ENCODE measurements at regions not wholly inside any gene's neighbourhood (a gene's known extent, or its start where the extent isn't known, plus 50 kb on each side); places are given as distances from the start of the nearest gene placed in this dataset.

- dilution Hi-C loops (cut with MboI; ENCODE audit: extremely low pct_ligation_motif_present, low sequenced_read_pairs), result no loop called here
- intact Hi-C loops (cut with micrococcal nuclease), result no loop called here
- no peaks in the 10 kb centered on the region for H3K9me1 ChIP-seq (replicated peaks; ENCODE audit: control insufficient read depth, extremely low read depth, insufficient read depth, low read length)
- H4K20me1 ChIP-seq (replicated peaks; ENCODE audit: control insufficient read depth, extremely low read depth, insufficient read depth, low read length), result no peaks in the 10 kb centered on the region
- H3K79me2 ChIP-seq (ENCODE audit: control insufficient read depth, insufficient read depth, low read length), result no peaks in the 10 kb centered on the region
- no peak for FAIRE-seq
- H3K36me3 ChIP-seq (ENCODE audit: control insufficient read depth in 2 of 2, extremely low read depth in 1 of 2, insufficient read depth in 2 of 2, low read length in 2 of 2), result no peaks in the 10 kb centered on the region
- no peak overlapping the region for H3K27ac ChIP-seq (ENCODE audit: insufficient read depth, low read depth, low read length)
- no TSS peak for BruUV-seq (replicated peaks)
- no peak overlapping the region for H3K4me3 ChIP-seq (replicated peaks in 1 of 3; ENCODE audit: insufficient read depth in 1 of 3, low read depth in 1 of 3, low read length in 3 of 3)
- no peak overlapping the region for H3K9ac ChIP-seq (replicated peaks; ENCODE audit: extremely low read depth, insufficient read depth, low read length)
- H3K27me3 ChIP-seq (ENCODE audit: control insufficient read depth in 2 of 2, insufficient read depth in 2 of 2, low read length in 2 of 2), result no peaks in the 10 kb centered on the region
- ChIA-PET CTCF (no interaction called here), POLR2A (no interaction called here)
- TF ChIP-seq POLR2AphosphoS5 (IDR thresholded peaks at IDR 0.05; ENCODE audit: insufficient read depth, low read depth, low read length), result no peak
- TF ChIP-seq EZH2 (IDR thresholded peaks at IDR 0.05; ENCODE audit: borderline replicate concordance, low read depth, low read length, severe bottlenecking), result no peak
- H2AFZ ChIP-seq (ENCODE audit: low read depth, low read length), result no peak overlapping the region
- DNase-seq (ENCODE audit: low read depth, low spot score), result no peak
- no peak overlapping the region for H3K4me2 ChIP-seq (ENCODE audit: insufficient read depth, low read length)
- no peaks in the 10 kb centered on the region for H3K4me1 ChIP-seq (ENCODE audit: control insufficient read depth, extremely low read depth, insufficient read depth, low read length)
- peaks cover 2% of the 10 kb centered on the region for H3K9me3 ChIP-seq (replicated peaks; ENCODE audit: control insufficient read depth, insufficient read depth, low read length)
Observed at GRCh38 chr5:29213475-29213874, 1980.0 kb upstream of the CDH6 start.

GRCh38 chr5:29208024-29208423 lies 1985.5 kb upstream of the CDH6 start:
- no peak overlapping the region for H3K9ac ChIP-seq (replicated peaks; ENCODE audit: extremely low read depth, insufficient read depth, low read length)
- H2AFZ ChIP-seq (ENCODE audit: low read depth, low read length), result no peak overlapping the region
- FAIRE-seq, result no peak
- no peak overlapping the region for H3K4me2 ChIP-seq (ENCODE audit: insufficient read depth, low read length)
- DNase-seq (ENCODE audit: low read depth, low spot score), result no peak
- H3K36me3 ChIP-seq (ENCODE audit: control insufficient read depth in 2 of 2, extremely low read depth in 1 of 2, insufficient read depth in 2 of 2, low read length in 2 of 2), result no peaks in the 10 kb centered on the region
- no peak overlapping the region for H3K27ac ChIP-seq (ENCODE audit: insufficient read depth, low read depth, low read length)
- no peak overlapping the region for H3K4me3 ChIP-seq (replicated peaks in 1 of 3; ENCODE audit: insufficient read depth in 1 of 3, low read depth in 1 of 3, low read length in 3 of 3)
- H3K9me1 ChIP-seq (replicated peaks; ENCODE audit: control insufficient read depth, extremely low read depth, insufficient read depth, low read length), result no peaks in the 10 kb centered on the region
- no peaks in the 10 kb centered on the region for H4K20me1 ChIP-seq (replicated peaks; ENCODE audit: control insufficient read depth, extremely low read depth, insufficient read depth, low read length)
- ChIA-PET CTCF (no interaction called here), POLR2A (no interaction called here)
- intact Hi-C loops (cut with micrococcal nuclease), result no loop called here
- dilution Hi-C loops (cut with MboI; ENCODE audit: extremely low pct_ligation_motif_present, low sequenced_read_pairs), result no loop called here
- no peak for TF ChIP-seq POLR2A (IDR thresholded peaks at IDR 0.05; ENCODE audit: low read depth, low read length)
- no peak for TF ChIP-seq JUN (IDR thresholded peaks at IDR 0.05; ENCODE audit: borderline replicate concordance, insufficient read depth, insufficient read length, low read depth)
- no peak for TF ChIP-seq POLR2AphosphoS5 (IDR thresholded peaks at IDR 0.05; ENCODE audit: insufficient read depth, low read depth, low read length)
- TF ChIP-seq MAX (IDR thresholded peaks at IDR 0.05; ENCODE audit: insufficient read depth, insufficient read length), result no peak
- TF ChIP-seq MYC (IDR thresholded peaks at IDR 0.05; ENCODE audit: low read depth, low read length), result no peak
- TF ChIP-seq CTCF (IDR thresholded peaks at IDR 0.05; ENCODE audit: extremely low read depth in 1 of 2, insufficient read depth in 1 of 2, low read depth in 1 of 2, low read length in 2 of 2), result no peak
- TF ChIP-seq FOS (IDR thresholded peaks at IDR 0.05; ENCODE audit: borderline replicate concordance, insufficient read depth, low read length), result no peak
- TF ChIP-seq GATA2 (IDR thresholded peaks at IDR 0.05; ENCODE audit: insufficient read depth, insufficient read length, low read depth, low read length), result no peak
- no peak for TF ChIP-seq EZH2 (IDR thresholded peaks at IDR 0.05; ENCODE audit: borderline replicate concordance, low read depth, low read length, severe bottlenecking)
- no peaks in the 10 kb centered on the region for H3K4me1 ChIP-seq (ENCODE audit: control insufficient read depth, extremely low read depth, insufficient read depth, low read length)
- no peaks in the 10 kb centered on the region for H3K27me3 ChIP-seq (ENCODE audit: control insufficient read depth in 2 of 2, insufficient read depth in 2 of 2, low read length in 2 of 2)
- no TSS peak for BruUV-seq (replicated peaks)
- peaks cover 6% of the 10 kb centered on the region for H3K9me3 ChIP-seq (replicated peaks; ENCODE audit: control insufficient read depth, insufficient read depth, low read length)
- H3K79me2 ChIP-seq (ENCODE audit: control insufficient read depth, insufficient read depth, low read length), result no peaks in the 10 kb centered on the region

Data from endothelial cell of umbilical vein (primary cell).